ENCODE measurements at regions not wholly inside any gene's neighbourhood (a gene's known extent, or its start where the extent isn't known, plus 50 kb on each side); places are given as distances from the start of the nearest gene placed in this dataset.

DNA sequence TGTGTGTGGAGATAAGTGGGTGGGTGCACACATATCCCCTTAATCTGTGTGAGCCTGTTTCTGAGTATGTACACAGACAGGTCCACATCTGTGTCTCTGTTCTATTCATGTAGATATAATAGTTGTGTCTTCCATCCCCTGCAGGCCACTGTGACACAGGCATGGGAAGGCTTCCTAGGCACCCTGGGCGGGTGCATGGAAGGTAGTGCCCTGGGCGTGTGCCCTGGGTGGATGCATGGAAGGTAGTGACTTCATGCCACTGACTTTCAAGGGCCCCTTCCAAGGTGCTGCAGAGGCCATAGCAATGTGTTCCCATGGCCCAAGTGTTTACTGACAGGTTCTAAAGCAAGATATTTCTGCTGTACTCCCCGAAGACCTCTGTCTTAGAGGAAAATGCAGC is 462.5 kb upstream of the HS6ST1 start:
- ChIA-PET CTCF (no interaction called here), POLR2A (no interaction called here)
- peaks cover 7% of the 10 kb centered on the region for H3K27me3 ChIP-seq (ENCODE audit: control insufficient read depth, insufficient read depth, low read length)
- H3K4me3 ChIP-seq (ENCODE audit: low read depth, low read length), result no peak overlapping the region
- peaks cover 6% of the 10 kb centered on the region; the same call in 1 of the 2 replicates for H3K9me3 ChIP-seq (ENCODE audit: control insufficient read depth, insufficient read depth, low read length)
- no peak overlapping the region for H3K27ac ChIP-seq (ENCODE audit: low read depth, low read length)
- no peak for DNase-seq (ENCODE audit: low read depth, low spot score)
- TF ChIP-seq, protein P1, sequence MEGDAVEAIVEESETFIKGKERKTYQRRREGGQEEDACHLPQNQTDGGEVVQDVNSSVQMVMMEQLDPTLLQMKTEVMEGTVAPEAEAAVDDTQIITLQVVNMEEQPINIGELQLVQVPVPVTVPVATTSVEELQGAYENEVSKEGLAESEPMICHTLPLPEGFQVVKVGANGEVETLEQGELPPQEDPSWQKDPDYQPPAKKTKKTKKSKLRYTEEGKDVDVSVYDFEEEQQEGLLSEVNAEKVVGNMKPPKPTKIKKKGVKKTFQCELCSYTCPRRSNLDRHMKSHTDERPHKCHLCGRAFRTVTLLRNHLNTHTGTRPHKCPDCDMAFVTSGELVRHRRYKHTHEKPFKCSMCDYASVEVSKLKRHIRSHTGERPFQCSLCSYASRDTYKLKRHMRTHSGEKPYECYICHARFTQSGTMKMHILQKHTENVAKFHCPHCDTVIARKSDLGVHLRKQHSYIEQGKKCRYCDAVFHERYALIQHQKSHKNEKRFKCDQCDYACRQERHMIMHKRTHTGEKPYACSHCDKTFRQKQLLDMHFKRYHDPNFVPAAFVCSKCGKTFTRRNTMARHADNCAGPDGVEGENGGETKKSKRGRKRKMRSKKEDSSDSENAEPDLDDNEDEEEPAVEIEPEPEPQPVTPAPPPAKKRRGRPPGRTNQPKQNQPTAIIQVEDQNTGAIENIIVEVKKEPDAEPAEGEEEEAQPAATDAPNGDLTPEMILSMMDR (IDR thresholded peaks at IDR 0.05; ENCODE audit: low read depth, low read length), result no peak

DNA sequence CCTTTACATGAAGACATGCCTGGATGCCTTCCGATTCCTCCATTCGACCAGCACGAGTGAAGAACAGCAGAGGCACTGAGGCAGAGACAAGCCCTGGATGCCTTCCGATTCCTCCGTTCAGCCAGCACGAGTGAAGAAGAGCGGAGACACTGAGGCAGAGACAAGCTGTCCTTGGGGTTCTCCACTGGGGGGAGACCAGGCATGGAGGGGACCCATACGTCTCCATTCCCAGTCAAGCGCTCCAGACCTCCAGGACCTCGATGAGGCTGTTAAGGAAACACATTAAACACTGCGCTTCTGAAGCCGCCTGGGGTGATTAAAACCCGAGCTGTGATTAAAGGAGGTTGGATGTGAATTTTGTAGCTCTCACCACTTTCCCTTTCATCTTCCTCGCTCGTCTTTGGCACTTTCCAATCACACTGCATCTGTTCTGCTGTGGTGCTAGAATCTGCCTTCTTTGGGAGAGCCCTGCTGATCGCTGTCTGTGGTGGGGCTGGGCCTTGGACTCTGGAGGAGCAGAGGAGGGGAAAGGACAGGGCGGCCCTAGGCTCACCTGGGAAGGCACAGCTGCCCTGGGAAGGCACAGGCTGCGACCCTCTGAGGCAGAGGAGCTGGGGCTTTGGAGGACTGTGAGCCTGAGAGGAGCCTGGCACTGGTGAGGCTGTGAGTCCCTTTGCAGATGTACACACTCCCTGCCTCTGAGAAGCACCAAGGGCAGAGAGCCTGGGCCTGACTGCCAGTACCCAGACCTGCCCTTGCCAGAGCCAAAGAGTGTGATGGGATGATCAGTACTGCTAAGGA is 463.1 kb upstream of the HS6ST1 start:
- Histone ChIP-seq H3K9me3 (ENCODE audit: control insufficient read depth, insufficient read depth, low read length) (peaks cover 6% of the 10 kb centered on the region; the same call in 1 of the 2 replicates), H3K27ac (ENCODE audit: low read depth, low read length) (no peak overlapping the region), H3K27me3 (ENCODE audit: control insufficient read depth, insufficient read depth, low read length) (peaks cover 2% of the 10 kb centered on the region), H3K4me3 (ENCODE audit: low read depth, low read length) (no peak overlapping the region)
- TF ChIP-seq, protein P1 (IDR thresholded peaks at IDR 0.05; ENCODE audit: low read depth, low read length), result no peak
- DNase-seq (ENCODE audit: low read depth, low spot score), result no peak
- ChIA-PET CTCF (no interaction called here), POLR2A (no interaction called here)

DNA sequence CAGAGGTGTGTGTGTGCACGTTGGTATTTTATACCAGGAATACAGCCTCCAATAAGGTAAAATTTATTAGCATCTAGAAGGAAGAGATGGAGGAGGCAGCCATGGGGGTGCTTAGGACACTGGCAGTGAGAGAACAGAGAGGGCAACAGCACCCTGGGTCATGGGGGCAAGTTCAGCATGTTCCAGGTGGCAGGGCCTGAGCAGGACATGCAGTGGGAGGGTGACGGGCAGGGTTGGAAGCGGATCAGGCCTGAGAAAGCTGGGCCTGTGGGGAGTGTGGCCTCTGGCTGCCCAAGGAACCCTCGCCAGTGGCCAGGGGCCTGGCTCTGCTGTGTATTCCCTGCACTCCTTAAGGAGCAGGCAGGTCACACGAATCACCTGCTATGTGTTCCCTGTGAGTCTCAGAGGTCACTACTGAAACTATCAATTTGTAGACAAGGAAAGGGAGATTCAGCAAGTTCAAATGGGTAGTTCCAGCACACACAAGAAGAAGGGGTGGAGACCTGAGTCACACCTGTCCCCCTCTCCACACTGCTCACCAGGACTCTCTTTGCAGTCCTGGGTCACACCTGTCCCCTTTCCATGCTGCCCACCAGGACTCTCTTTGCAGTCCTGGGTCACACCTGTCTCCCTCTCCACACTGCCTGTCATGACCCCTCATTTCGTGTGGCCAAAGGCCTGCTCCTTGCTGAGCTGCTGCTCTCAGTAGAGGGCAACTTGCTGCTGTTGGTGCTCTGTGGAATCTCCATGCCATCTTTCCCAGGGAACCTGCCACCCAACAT is 463.9 kb upstream of the HS6ST1 start:
- CTCF ChIA-PET, result no interaction called here

DNA sequence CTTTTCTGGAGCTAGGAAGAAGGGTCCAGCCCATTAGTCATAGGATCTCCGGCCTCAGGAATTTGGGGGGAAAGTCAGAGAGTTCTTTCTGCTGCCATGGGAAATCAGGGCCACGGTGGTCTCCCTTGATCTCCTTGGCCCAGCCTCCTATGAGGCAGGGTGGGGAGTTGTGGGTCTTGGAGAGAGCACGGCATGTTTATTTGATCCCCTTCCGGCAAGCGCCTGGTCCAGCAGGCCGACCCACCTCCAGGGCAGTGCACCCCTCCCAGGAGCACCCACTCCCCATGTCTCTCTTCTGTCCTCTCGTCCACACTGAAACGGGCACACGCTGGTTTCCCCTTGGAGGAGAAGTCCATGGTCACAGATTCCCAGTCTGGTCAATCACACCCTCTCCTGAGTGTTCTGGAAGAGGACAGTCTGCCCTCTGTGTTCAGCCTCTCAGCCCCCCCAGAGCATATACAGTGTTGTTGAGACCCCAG is 464.6 kb upstream of the HS6ST1 start:
- DNase-seq (ENCODE audit: low read depth, low spot score), result no peak
- TF ChIP-seq, protein P1 (IDR thresholded peaks at IDR 0.05; ENCODE audit: low read depth, low read length), result no peak
- Histone ChIP-seq H3K9me3 (ENCODE audit: control insufficient read depth, insufficient read depth, low read length) (peaks cover 11% of the 10 kb centered on the region; the same call in 1 of the 2 replicates), H3K27ac (ENCODE audit: low read depth, low read length) (no peak overlapping the region), H3K4me3 (ENCODE audit: low read depth, low read length) (no peak overlapping the region), H3K27me3 (ENCODE audit: control insufficient read depth, insufficient read depth, low read length) (peaks cover 2% of the 10 kb centered on the region)
- ChIA-PET POLR2A (no interaction called here), CTCF (no interaction called here)

More for the DNA sequence above, 463.9 kb upstream of the HS6ST1 start:
- Histone ChIP-seq H3K27me3 (ENCODE audit: control insufficient read depth, insufficient read depth, low read length) (peaks cover 2% of the 10 kb centered on the region), H3K9me3 (ENCODE audit: control insufficient read depth, insufficient read depth, low read length) (peaks cover 7% of the 10 kb centered on the region; the same call in 1 of the 2 replicates), H3K4me3 (ENCODE audit: low read depth, low read length) (no peak overlapping the region), H3K27ac (ENCODE audit: low read depth, low read length) (no peak overlapping the region)
- DNase-seq (ENCODE audit: low read depth, low spot score), result no peak
- POLR2A ChIA-PET, result no interaction called here
- TF ChIP-seq, protein P1 (IDR thresholded peaks at IDR 0.05; ENCODE audit: low read depth, low read length), result no peak

DNA sequence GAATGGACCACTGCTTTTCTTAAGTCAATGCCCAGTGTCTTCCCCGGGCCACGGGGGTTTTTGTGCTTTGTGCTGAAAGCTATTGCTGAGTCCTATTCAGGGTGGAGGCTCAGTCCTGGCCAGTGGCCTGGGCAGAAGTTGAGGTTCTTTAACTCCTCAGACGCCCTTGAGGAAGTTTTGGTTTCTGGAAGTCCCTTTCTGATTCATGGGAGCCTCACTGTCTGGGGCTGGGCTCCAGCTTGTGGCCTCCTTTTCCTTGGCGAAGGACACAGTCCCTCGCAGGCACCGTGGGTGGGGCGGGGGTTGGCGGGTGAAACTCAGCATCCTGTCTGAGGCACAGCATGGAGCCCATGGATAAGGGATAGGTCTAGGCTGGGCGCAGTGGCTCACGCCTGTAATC is 465.2 kb upstream of the HS6ST1 start:
- POLR2A ChIA-PET, result no interaction called here
- CTCF ChIA-PET, result no interaction called here
- Histone ChIP-seq H3K27ac (ENCODE audit: low read depth, low read length) (no peak overlapping the region), H3K9me3 (ENCODE audit: control insufficient read depth, insufficient read depth, low read length) (peaks cover 16% of the 10 kb centered on the region), H3K4me3 (ENCODE audit: low read depth, low read length) (no peak overlapping the region), H3K27me3 (ENCODE audit: control insufficient read depth, insufficient read depth, low read length) (peaks cover 2% of the 10 kb centered on the region)
- TF ChIP-seq, protein P1 (IDR thresholded peaks at IDR 0.05; ENCODE audit: low read depth, low read length), result no peak
- DNase-seq (ENCODE audit: low read depth, low spot score), result no peak

Measured in AG04450 (cell line).